ENCODE measurements at regions not wholly inside any gene's neighbourhood (a gene's known extent, or its start where the extent isn't known, plus 50 kb on each side); places are given as distances from the start of the nearest gene placed in this dataset.

DNA sequence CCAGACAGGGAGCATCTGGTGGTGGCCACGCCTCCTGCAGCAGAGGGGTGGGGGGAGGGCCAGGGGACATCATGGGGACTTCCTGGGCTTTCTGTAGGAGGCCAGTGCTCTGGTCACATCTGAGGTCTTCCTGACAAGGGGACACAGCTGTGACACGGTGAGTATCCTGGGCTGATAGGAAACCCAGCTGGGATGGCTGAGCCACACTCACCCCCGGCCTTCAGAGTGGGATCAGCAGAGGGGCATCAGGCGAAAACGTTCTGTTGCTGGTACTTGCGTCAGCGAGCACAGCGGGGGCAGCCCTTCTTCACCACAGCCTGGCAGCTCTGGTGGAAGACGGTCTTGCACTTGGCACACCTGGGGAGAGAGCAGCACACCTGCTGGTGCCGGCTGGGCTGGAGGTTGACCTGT, 122.9 kb upstream of the SMURF2 start:
- H3K27me3 ChIP-seq, result no peaks in the 10 kb centered on the region
- intact Hi-C loops (cut with DNase I), result no loop called here
- H3K9me3 ChIP-seq, result no peaks in the 10 kb centered on the region
- TF ChIP-seq, protein P1, sequence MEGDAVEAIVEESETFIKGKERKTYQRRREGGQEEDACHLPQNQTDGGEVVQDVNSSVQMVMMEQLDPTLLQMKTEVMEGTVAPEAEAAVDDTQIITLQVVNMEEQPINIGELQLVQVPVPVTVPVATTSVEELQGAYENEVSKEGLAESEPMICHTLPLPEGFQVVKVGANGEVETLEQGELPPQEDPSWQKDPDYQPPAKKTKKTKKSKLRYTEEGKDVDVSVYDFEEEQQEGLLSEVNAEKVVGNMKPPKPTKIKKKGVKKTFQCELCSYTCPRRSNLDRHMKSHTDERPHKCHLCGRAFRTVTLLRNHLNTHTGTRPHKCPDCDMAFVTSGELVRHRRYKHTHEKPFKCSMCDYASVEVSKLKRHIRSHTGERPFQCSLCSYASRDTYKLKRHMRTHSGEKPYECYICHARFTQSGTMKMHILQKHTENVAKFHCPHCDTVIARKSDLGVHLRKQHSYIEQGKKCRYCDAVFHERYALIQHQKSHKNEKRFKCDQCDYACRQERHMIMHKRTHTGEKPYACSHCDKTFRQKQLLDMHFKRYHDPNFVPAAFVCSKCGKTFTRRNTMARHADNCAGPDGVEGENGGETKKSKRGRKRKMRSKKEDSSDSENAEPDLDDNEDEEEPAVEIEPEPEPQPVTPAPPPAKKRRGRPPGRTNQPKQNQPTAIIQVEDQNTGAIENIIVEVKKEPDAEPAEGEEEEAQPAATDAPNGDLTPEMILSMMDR (IDR thresholded peaks at IDR 0.05), result no peak
- peaks cover 8 to 19% of the 10 kb centered on the region in 2 donors for H3K4me1 ChIP-seq
- DNase-seq (ENCODE audit: low spot score in 2 of 2), result peak in 1 of 2 donors; percentile 52
- peaks cover 47 to 50% of the 10 kb centered on the region in 2 donors for H3K36me3 ChIP-seq
- no peak overlapping the region for H3K4me3 ChIP-seq
- no peak overlapping the region for H3K27ac ChIP-seq

DNA sequence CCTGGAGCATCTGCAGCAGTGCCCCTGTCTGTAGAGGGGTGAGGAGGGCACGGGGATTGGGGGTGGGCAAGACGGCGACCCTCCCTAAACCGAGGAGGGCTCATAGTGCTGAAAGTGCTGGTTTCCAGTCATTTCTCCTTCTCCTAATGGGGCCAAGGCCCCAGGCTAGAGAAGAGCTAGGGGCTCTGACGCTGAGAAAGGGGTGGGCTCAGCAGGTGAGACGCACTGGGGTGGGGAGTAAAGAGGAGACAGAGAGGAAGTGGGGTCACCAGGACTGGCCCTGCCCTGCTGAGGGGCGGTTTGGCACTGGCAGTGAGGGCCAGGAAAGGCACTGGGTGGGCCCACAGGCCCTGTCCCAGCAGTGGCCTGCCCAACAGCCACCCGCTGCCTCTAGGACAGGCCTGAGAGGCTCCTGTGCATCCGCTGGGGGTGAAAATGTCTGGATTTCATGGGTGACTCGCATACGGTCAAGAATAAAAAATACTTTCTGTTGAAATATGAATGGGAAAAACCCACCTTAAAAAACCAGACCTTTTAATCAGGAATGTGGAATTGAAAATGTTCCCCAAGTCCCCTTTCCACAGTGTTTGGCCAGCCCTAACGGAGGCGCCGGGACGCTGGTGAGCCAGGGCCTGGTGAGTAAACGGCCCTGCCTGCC, 122.4 kb upstream of the SMURF2 start:
- Histone ChIP-seq H3K4me3 (no peak overlapping the region), H3K4me1 (peaks cover 11 to 24% of the 10 kb centered on the region in 2 donors), H3K9me3 (no peaks in the 10 kb centered on the region), H3K36me3 (peaks cover 47 to 50% of the 10 kb centered on the region in 2 donors), H3K27me3 (no peaks in the 10 kb centered on the region), H3K27ac (no peak overlapping the region)
- intact Hi-C loops (cut with DNase I), result no loop called here
- DNase-seq (ENCODE audit: low spot score in 2 of 2), result peak in 1 of 2 donors; percentile 46
- TF ChIP-seq, protein P1 (IDR thresholded peaks at IDR 0.05), result no peak

DNA sequence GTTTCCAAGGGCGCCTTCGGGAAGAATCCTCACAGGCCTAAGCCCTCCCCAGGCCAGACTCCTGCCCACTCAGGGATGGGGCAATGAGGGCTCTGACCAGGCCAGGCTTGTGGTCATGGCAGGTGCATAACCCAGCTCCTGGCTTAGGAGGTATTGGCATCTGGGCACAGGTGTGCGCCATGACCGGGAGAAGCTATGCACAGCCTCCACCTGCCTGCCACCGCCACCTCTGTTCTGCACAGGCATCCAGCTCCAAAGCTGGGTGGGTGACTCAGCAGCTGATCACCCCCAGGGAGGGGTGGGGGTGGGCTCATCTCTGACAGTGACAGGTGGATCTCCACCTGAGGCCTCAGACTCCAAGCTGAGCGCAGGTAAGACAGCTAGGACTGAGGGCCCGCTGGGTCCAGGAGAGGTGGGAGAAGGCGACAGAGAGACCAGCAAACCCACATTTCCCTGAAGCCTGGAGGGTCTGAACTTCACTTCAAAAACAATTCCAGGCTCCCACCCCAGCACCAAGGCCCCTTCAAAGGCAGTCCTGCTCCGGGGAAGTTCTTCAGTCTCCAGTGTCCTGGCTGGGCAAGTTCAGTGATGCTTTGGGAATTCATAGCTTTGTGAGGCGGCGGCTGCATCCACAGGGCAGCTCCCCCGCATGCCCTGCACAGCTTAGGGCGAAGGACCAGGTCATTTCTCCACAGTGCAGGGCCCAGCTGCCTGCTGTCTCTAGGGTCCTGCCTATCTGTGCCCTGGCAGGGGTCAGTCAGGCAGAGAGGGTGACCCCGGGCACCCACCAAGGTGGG, 121.6 kb upstream of the SMURF2 start:
- intact Hi-C loops (cut with DNase I), result no loop called here
- H3K36me3 ChIP-seq, result peaks cover 40 to 50% of the 10 kb centered on the region in 2 donors
- H3K9me3 ChIP-seq, result no peaks in the 10 kb centered on the region
- DNase-seq (ENCODE audit: low spot score in 2 of 2), result peak in 1 of 2 donors; percentile 61
- H3K4me1 ChIP-seq, result peaks cover 12 to 28% of the 10 kb centered on the region in 2 donors
- TF ChIP-seq, protein P1 (IDR thresholded peaks at IDR 0.05), result no peak
- no peak overlapping the region for H3K27ac ChIP-seq
- H3K4me3 ChIP-seq, result no peak overlapping the region
- no peaks in the 10 kb centered on the region for H3K27me3 ChIP-seq

DNA sequence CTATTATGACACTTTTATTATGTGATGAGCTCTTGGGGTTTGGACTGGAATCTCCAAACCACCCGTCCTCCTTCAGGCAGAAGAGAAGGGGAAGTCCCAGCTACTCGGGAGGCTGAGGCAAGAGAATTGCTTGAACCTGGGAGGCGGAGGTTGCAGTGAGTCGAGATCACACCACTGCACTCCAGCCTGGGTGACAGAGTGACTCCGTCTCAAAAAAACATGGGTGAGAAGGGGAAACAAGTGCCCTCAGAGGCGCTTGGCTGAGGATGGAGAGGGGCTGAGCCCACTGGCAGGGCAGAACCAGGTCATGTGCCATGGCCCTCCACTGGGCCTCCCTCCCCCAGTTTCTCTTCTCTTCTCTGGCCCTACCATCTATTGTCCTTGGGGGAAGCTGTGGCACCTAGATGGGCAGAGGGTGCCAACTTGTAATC, 120.9 kb upstream of the SMURF2 start:
- TF ChIP-seq, protein P1 (IDR thresholded peaks at IDR 0.05), result no peak
- intact Hi-C loops (cut with DNase I), result no loop called here
- peaks cover 39 to 50% of the 10 kb centered on the region in 2 donors for H3K36me3 ChIP-seq
- H3K4me1 ChIP-seq, result peaks cover 15 to 33% of the 10 kb centered on the region in 2 donors
- H3K9me3 ChIP-seq, result no peaks in the 10 kb centered on the region
- H3K27ac ChIP-seq, result no peak overlapping the region
- H3K4me3 ChIP-seq, result no peak overlapping the region
- DNase-seq (ENCODE audit: low spot score in 2 of 2), result peak in 1 of 2 donors; percentile 47
- H3K27me3 ChIP-seq, result no peaks in the 10 kb centered on the region

DNA sequence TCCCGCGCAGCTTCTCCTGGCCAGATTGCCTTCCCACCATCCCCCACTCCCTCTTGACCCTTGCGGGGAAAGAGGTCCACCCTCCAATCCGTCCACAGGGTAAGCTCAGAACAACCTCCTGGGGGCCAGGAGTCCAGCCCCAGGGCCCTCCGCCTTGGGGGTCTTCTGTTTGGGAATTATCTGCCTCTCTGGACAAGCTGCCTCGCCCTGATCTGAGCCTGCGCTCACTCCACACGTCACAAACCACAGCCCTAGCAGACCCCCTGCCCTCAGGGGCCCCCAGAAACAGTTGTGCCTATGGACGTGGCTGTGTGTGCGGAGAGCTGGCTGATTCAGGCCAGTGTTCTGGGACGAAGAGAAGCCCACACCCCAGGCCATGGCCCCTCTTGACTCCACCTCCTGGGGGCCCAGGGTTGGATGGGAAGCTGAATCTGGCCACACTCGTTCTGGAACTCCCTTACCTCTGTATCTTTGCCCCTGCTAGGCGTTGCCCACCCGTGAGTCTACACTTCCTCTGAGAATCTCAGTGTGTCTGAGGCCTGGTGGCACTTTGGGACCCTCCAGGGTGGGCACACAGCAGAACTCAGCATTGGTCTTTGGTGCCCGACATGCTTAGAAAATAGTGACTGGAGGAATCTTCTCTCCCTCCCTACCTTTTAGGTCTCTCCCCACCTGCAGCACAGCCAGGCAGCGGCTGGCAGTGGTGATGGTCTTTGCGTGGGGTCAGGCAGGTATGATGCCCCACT, 119.9 kb upstream of the SMURF2 start:
- Histone ChIP-seq H3K4me3 (peak overlapping the region; percentile 55 to 62), H3K27ac (no peak overlapping the region), H3K27me3 (no peaks in the 10 kb centered on the region), H3K4me1 (peaks cover 19 to 43% of the 10 kb centered on the region in 2 donors), H3K9me3 (no peaks in the 10 kb centered on the region), H3K36me3 (peaks cover 36 to 42% of the 10 kb centered on the region in 2 donors)
- TF ChIP-seq, protein P1 (IDR thresholded peaks at IDR 0.05), result no peak
- DNase-seq (ENCODE audit: low spot score in 2 of 2), result peak in 1 of 2 donors; percentile 58
- intact Hi-C loops (cut with DNase I), result no loop called here

Measured in ascending aorta (tissue), 2 donors.